GM12872 (cell line): ENCODE measurements at regions not wholly inside any gene's neighbourhood (a gene's known extent, or its start where the extent isn't known, plus 50 kb on each side); places are given as distances from the start of the nearest gene placed in this dataset.

Experiments
- CTCF ChIP-seq: IDR thresholded peaks from 3 replicates; pipeline ENCODE4 v1.5.1; 2011; ENCODE audit warnings: low read depth, mild to moderate bottlenecking, low read length, moderate library complexity; ENCODE audit not compliant: insufficient read depth

DNA sequence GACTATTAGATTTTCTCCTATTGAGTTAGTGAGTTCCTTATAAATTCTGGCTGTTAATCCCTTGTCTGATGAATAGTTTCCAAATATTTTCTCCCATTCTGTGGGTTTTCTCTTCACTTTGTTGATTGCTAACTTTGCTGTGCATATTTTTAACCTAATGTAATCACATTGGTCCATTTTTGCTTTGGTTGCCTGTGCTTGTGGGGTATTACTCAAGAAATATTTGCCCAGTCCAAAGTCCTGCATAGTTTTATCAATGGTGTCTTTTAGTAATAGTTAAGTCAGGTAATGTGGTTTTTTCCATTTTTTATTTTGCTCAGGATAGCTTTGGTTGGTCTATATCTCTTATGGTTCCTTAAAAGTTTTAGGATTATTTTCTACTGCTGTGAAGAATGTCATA lies 490.3 kb downstream of the ARAP2 start:
- TF ChIP-seq CTCF, result no peak

- TF ChIP-seq CTCF, result no peak
These were observed 486.5 kb downstream of the ARAP2 start for GRCh38 chr4:35757836-35758235.

GRCh38 chr4:35760807-35761206 lies 483.5 kb downstream of the ARAP2 start:
- TF ChIP-seq CTCF, result no peak

GRCh38 chr4:35771571-35771970 lies 472.7 kb downstream of the ARAP2 start:
- TF ChIP-seq CTCF, result no peak

DNA sequence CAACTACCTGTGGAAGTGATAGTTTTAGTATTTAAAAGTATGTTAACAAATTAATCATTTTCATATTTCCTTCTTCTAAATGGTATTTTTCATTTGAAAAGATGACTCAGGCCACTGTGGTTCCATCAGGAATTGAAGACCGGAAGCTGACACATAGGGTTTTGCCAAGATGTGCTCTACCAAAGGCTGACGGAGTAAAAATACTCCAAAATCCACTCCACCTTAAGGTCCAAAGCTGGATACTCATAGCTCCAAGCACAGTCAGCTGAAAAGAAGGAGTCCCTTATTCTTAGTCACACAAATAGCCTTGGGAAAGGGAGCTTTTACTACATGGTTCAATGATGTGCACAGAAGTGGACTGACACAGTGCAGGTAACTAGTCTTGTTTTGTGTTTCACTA lies 472.0 kb downstream of the ARAP2 start:
- no peak for TF ChIP-seq CTCF

GRCh38 chr4:35789899-35790574 lies 454.3 kb downstream of the ARAP2 start:
- no peak for TF ChIP-seq CTCF

DNA sequence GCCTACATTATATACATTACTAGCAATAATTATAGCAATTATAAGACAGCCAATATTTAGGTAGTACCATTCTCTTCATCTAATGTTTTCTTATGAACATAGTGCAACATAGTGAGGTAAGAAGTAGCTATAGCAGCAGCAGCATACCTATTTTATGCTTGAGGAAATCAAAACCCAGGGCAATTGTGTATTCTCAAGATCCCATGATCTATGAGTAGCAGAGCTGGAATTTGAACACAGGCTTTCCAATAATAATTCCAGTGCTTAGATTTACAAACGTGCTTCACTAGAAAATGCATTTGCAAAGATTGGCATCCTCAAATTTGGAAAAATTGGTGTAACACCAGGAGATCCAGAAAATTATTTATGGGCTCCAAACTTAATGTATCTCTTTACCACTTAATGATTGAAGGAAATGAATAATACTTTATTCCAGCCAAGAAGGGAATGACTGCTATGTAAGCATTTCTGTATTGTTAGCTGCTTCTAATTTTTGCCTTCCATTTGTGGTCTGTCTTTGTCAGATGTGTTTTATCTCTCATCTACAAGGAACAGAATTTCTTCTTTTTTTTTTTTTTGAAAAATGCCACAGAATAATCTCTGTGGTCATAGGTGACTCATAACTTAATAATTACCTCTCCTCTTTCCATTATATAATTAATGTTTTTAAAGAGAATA lies 451.1 kb downstream of the ARAP2 start:
- TF ChIP-seq CTCF, result no peak
